ENCODE measurements at regions not wholly inside any gene's neighbourhood (a gene's known extent, or its start where the extent isn't known, plus 50 kb on each side); places are given as distances from the start of the nearest gene placed in this dataset.

DNA sequence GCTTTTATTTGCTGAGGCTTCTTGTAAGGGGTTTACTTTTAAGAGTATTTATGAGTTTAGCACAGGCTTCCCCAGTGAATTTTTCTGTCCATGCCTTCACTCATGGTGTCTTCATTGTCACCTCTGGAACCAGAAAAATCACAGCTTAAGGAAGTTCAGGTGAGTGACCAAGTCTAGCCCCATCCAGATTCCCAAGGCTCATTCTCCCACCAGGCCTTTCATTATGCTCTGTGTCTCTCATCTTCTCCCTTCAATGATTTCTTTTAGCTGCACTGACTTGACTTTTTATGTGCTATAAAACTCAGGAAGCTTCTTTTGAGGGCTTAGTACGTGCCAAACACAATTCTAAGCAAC is 64.9 kb upstream of the NEDD9 start:
- Mint-ChIP-seq H3K27ac (peak overlapping the region; percentile 62), H3K27me3 (no peaks in the 10 kb centered on the region), H3K9me3 (peaks cover 19% of the 10 kb centered on the region), H3K4me3 (no peak overlapping the region), H3K4me1 (ENCODE audit: unreplicated experiment) (peaks cover 7% of the 10 kb centered on the region), H3K36me3 (peaks cover 3% of the 10 kb centered on the region)
- no peak for DNase-seq (ENCODE audit: extremely low spot score, unreplicated experiment)
- TF ChIP-seq, protein P1, sequence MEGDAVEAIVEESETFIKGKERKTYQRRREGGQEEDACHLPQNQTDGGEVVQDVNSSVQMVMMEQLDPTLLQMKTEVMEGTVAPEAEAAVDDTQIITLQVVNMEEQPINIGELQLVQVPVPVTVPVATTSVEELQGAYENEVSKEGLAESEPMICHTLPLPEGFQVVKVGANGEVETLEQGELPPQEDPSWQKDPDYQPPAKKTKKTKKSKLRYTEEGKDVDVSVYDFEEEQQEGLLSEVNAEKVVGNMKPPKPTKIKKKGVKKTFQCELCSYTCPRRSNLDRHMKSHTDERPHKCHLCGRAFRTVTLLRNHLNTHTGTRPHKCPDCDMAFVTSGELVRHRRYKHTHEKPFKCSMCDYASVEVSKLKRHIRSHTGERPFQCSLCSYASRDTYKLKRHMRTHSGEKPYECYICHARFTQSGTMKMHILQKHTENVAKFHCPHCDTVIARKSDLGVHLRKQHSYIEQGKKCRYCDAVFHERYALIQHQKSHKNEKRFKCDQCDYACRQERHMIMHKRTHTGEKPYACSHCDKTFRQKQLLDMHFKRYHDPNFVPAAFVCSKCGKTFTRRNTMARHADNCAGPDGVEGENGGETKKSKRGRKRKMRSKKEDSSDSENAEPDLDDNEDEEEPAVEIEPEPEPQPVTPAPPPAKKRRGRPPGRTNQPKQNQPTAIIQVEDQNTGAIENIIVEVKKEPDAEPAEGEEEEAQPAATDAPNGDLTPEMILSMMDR (conservative IDR thresholded peaks at IDR 0.05) = no peak

DNA sequence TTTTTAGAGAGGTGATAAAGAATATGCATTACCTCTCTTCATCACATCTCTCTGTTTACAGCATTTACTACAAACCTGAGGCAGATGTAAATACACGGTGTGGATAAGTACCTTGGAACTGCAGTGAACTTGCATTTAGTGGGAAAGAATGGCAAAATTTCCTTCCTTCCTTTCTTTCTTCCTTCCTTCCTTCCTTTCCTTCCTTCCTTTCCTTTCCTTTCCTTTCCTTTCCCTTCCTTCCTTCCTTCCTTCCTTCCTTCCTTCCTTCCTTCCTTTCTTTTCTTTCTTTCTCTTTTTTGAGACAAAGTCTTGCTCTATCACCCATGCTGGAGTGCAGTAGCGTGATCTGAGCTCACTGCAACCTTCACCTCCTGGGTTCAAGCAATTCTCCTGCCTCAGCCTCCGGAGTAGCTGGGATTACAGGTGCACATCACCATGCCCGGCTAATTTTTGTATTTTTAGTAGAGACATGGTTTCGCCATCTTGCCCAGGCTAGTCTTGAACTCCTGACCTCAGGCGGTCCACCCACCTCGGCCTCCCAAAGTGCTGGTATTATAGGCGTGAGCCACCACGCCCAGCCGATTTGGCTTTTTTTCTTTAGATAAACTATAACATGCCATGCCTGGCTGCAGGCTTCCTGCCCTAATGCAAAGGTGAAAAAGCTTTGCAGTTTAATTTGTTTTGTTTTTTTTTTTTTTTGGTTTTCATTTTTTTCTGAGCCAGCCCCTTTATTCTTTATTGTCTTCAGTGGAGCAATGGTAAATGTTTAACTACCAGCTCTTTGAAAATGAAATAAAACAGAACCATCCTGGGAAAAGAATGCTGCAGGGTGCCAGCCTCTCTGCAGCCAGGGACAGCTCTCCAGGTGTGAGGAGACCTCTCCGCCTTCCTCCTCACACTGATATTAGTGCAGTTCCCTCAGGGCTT is 64.2 kb upstream of the NEDD9 start:
- Mint-ChIP-seq H3K27ac (peak overlapping the region; percentile 62), H3K36me3 (peaks cover 3% of the 10 kb centered on the region), H3K9me3 (peaks cover 18% of the 10 kb centered on the region), H3K4me1 (ENCODE audit: unreplicated experiment) (peaks cover 14% of the 10 kb centered on the region), H3K27me3 (no peaks in the 10 kb centered on the region), H3K4me3 (no peak overlapping the region)
- no peak for DNase-seq (ENCODE audit: extremely low spot score, unreplicated experiment)
- TF ChIP-seq, protein P1 (conservative IDR thresholded peaks at IDR 0.05) = no peak

DNA sequence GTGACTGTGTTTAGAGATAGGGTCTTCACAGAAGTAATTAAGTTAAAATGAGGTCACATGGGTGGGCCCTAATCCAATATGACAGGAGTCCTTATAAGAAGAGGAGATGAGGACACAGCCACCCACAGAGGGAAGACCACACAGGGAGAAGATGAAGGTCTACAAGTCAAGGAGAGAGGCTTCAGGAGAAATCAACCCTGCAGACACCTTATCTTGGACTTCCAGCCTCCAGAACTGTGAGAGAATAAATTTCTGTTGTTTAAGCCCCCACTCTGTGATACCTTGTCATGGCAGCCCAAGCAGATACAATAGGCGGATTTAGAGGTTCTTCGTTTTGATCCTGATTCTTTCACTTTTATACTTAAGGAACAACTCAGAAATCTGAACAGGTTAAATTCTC is 63.5 kb upstream of the NEDD9 start:
- peaks cover 15% of the 10 kb centered on the region for H3K9me3 Mint-ChIP-seq
- no peak overlapping the region for H3K4me3 Mint-ChIP-seq
- no peaks in the 10 kb centered on the region for H3K27me3 Mint-ChIP-seq
- H3K4me1 Mint-ChIP-seq (ENCODE audit: unreplicated experiment) = peaks cover 17% of the 10 kb centered on the region
- peaks cover 3% of the 10 kb centered on the region for H3K36me3 Mint-ChIP-seq
- TF ChIP-seq, protein P1 (conservative IDR thresholded peaks at IDR 0.05) = no peak
- no peak overlapping the region for H3K27ac Mint-ChIP-seq
- DNase-seq (ENCODE audit: extremely low spot score, unreplicated experiment) = no peak

DNA sequence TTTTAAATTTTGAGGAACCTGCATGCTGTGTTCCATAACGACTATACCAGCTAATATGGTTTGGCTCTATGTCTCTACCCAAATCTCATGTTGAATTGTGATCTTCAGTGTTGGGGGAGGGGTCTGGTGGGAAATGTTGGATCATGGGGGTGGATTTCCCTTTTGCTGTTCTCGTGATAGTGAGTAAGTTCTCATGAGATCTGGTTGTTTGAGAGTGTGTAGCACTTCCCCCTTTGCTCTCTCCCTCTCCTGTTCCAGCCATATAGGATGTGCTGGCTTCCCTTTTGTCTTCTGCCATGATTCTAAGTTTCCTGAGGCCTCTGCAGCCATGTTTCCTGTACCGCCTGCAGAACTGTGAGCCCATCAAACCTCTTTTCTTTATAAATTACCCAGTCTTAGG is 61.8 kb upstream of the NEDD9 start:
- Mint-ChIP-seq H3K9me3 (peaks cover 8% of the 10 kb centered on the region), H3K4me3 (no peak overlapping the region), H3K36me3 (peaks cover 3% of the 10 kb centered on the region), H3K4me1 (ENCODE audit: unreplicated experiment) (peaks cover 17% of the 10 kb centered on the region), H3K27me3 (no peaks in the 10 kb centered on the region), H3K27ac (no peak overlapping the region)
- TF ChIP-seq, protein P1 (conservative IDR thresholded peaks at IDR 0.05) = no peak
- no peak for DNase-seq (ENCODE audit: extremely low spot score, unreplicated experiment)

DNA sequence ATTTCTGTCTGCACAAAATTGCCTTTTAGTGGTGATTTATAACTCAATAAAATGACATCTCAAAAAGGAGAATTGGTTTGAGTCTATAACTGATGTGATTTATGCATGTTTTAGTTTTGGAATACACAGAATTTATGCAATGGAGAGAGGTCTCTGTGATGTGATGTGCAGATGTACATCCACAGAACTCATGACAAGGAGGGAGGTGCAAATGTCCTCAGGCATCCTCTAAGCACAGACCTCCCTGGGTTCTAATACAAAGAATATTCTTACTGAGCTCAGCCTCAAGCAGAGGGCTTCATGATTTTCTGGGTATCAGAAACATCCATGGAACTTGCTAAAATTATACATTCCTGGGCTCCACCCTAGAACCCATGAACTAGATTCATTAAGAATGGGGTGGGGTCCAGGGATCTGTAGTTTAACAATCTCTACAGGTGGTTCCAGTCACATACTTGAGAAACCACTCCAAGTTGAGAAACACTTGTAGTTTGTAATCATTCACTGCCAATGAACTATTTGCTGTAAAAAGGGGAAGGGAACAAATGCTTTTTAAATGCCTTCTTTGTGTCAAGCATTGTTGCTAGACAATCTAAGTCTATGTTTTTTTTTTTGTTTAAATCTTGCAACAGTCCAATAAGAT is 60.2 kb upstream of the NEDD9 start:
- DNase-seq (ENCODE audit: extremely low spot score, unreplicated experiment) = no peak
- Mint-ChIP-seq H3K4me1 (ENCODE audit: unreplicated experiment) (peaks cover 17% of the 10 kb centered on the region), H3K27ac (peak overlapping the region; percentile 86), H3K27me3 (no peaks in the 10 kb centered on the region), H3K36me3 (peaks cover 3% of the 10 kb centered on the region), H3K4me3 (peak overlapping the region; percentile 72), H3K9me3 (peaks cover 8% of the 10 kb centered on the region)
- TF ChIP-seq, protein P1 (conservative IDR thresholded peaks at IDR 0.05) = no peak
